GM18870 (cell line): ENCODE measurements at regions not wholly inside any gene's neighbourhood (a gene's known extent, or its start where the extent isn't known, plus 50 kb on each side); places are given as distances from the start of the nearest gene placed in this dataset.

Experiments
- ATAC-seq: cut with Tn5 transposase; IDR thresholded peaks from one replicate; pipeline ENCODE4 v1.9.1; 2021; ENCODE audit warnings: moderate library complexity; ENCODE audit not compliant: unreplicated experiment

- no peak for ATAC-seq
Observed at GRCh38 chr3:159850481-159850880, 138.2 kb upstream of the IL12A start.

GRCh38 chr3:159852266-159852665 is 136.4 kb upstream of the IL12A start:
- ATAC-seq, result no peak

- peak; percentile 39 for ATAC-seq
Observed at GRCh38 chr3:159852821-159853505, 135.7 kb upstream of the IL12A start.

- ATAC-seq, result no peak
Observed at GRCh38 chr3:159853506-159853864, 135.2 kb upstream of the IL12A start.

- ATAC-seq, result no peak
Observed at GRCh38 chr3:159854500-159855124, 134.0 kb upstream of the IL12A start.

- ATAC-seq, result no peak
Observed at GRCh38 chr3:159855599-159856346, 132.9 kb upstream of the IL12A start.

- no peak for ATAC-seq
Observed at GRCh38 chr3:159856590-159857104, 132.0 kb upstream of the IL12A start.

GRCh38 chr3:159857840-159858239 is 130.8 kb upstream of the IL12A start:
- ATAC-seq, result no peak

- ATAC-seq, result no peak
Observed at GRCh38 chr3:159858650-159859049, 130.0 kb upstream of the IL12A start.

- no peak for ATAC-seq
Observed at GRCh38 chr3:159859424-159859823, 129.2 kb upstream of the IL12A start.

GRCh38 chr3:159859836-159860235 is 128.8 kb upstream of the IL12A start:
- no peak for ATAC-seq

- no peak for ATAC-seq
Observed at GRCh38 chr3:159860269-159861116, 128.1 kb upstream of the IL12A start.

- peak; percentile 79 for ATAC-seq
Observed at GRCh38 chr3:159861369-159861987, 127.2 kb upstream of the IL12A start.

- ATAC-seq, result no peak
Observed at GRCh38 chr3:159865041-159865579, 123.5 kb upstream of the IL12A start.

GRCh38 chr3:159866201-159866746 is 122.4 kb upstream of the IL12A start:
- ATAC-seq, result no peak

GRCh38 chr3:159867372-159867771 is 121.3 kb upstream of the IL12A start:
- ATAC-seq, result no peak

- no peak for ATAC-seq
Observed at GRCh38 chr3:159870723-159871122, 117.9 kb upstream of the IL12A start.

GRCh38 chr3:159872374-159873109 is 116.1 kb upstream of the IL12A start:
- ATAC-seq, result peak; percentile 57

GRCh38 chr3:159875116-159875515 is 113.5 kb upstream of the IL12A start:
- ATAC-seq, result no peak
